ENCODE measurements at regions not wholly inside any gene's neighbourhood (a gene's known extent, or its start where the extent isn't known, plus 50 kb on each side); places are given as distances from the start of the nearest gene placed in this dataset.

DNA sequence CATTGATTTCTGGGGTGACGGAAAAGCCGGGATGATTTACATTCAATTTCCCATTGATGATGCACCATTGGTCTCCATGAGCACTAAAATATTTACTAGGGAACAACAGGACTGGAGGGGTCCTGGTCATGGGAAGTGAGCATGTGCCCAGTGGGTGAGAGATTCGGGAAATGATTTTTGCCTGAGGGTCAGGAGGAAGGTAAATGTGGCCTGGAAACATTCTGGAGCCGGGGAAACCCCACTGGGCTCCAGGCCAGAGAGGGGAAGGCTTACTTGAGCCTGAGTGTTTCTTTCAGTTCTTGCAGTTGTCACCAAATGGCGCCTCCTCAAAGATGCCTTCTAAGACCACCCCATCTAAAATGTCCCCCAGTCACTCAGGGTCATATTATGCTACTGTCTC is 532.3 kb upstream of the TBX3 start:
- no peak overlapping the region for H3K27ac ChIP-seq (ENCODE audit: insufficient read depth, low read depth, low read length)
- no peak overlapping the region for H3K9ac ChIP-seq (replicated peaks; ENCODE audit: extremely low read depth, insufficient read depth, low read length)
- no peaks in the 10 kb centered on the region for H3K27me3 ChIP-seq (ENCODE audit: control insufficient read depth in 2 of 2, insufficient read depth in 2 of 2, low read length in 2 of 2)
- dilution Hi-C loops (cut with MboI; ENCODE audit: extremely low pct_ligation_motif_present, low sequenced_read_pairs) (no loop called here), intact Hi-C loops (cut with micrococcal nuclease) (no loop called here)
- no peak overlapping the region for H2AFZ ChIP-seq (ENCODE audit: low read depth, low read length)
- H4K20me1 ChIP-seq (replicated peaks; ENCODE audit: control insufficient read depth, extremely low read depth, insufficient read depth, low read length), result no peaks in the 10 kb centered on the region
- ChIA-PET POLR2A (no interaction called here), CTCF (no interaction called here)
- H3K4me2 ChIP-seq (ENCODE audit: insufficient read depth, low read length), result no peak overlapping the region
- no peak for DNase-seq (ENCODE audit: low read depth, low spot score)
- H3K4me1 ChIP-seq (ENCODE audit: control insufficient read depth, extremely low read depth, insufficient read depth, low read length), result no peaks in the 10 kb centered on the region
- H3K9me3 ChIP-seq (replicated peaks; ENCODE audit: control insufficient read depth, insufficient read depth, low read length), result peaks cover 7% of the 10 kb centered on the region
- FAIRE-seq, result no peak
- BruUV-seq (replicated peaks), result no TSS peak
- no peaks in the 10 kb centered on the region for H3K36me3 ChIP-seq (ENCODE audit: control insufficient read depth in 2 of 2, extremely low read depth in 1 of 2, insufficient read depth in 2 of 2, low read length in 2 of 2)
- H3K79me2 ChIP-seq (ENCODE audit: control insufficient read depth, insufficient read depth, low read length), result no peaks in the 10 kb centered on the region
- H3K9me1 ChIP-seq (replicated peaks; ENCODE audit: control insufficient read depth, extremely low read depth, insufficient read depth, low read length), result no peaks in the 10 kb centered on the region
- no peak overlapping the region for H3K4me3 ChIP-seq (replicated peaks in 1 of 3; ENCODE audit: insufficient read depth in 1 of 3, low read depth in 1 of 3, low read length in 3 of 3)
- TF ChIP-seq POLR2AphosphoS5 (IDR thresholded peaks at IDR 0.05; ENCODE audit: insufficient read depth, low read depth, low read length) (no peak), EZH2 (IDR thresholded peaks at IDR 0.05; ENCODE audit: borderline replicate concordance, low read depth, low read length, severe bottlenecking) (no peak), FOS (IDR thresholded peaks at IDR 0.05; ENCODE audit: borderline replicate concordance, insufficient read depth, low read length) (no peak), MYC (IDR thresholded peaks at IDR 0.05; ENCODE audit: low read depth, low read length) (no peak), JUN (IDR thresholded peaks at IDR 0.05; ENCODE audit: borderline replicate concordance, insufficient read depth, insufficient read length, low read depth) (no peak), GATA2 (IDR thresholded peaks at IDR 0.05; ENCODE audit: insufficient read depth, insufficient read length, low read depth, low read length) (no peak), POLR2A (IDR thresholded peaks at IDR 0.05; ENCODE audit: low read depth, low read length) (no peak)
- TF ChIP-seq, protein P1, sequence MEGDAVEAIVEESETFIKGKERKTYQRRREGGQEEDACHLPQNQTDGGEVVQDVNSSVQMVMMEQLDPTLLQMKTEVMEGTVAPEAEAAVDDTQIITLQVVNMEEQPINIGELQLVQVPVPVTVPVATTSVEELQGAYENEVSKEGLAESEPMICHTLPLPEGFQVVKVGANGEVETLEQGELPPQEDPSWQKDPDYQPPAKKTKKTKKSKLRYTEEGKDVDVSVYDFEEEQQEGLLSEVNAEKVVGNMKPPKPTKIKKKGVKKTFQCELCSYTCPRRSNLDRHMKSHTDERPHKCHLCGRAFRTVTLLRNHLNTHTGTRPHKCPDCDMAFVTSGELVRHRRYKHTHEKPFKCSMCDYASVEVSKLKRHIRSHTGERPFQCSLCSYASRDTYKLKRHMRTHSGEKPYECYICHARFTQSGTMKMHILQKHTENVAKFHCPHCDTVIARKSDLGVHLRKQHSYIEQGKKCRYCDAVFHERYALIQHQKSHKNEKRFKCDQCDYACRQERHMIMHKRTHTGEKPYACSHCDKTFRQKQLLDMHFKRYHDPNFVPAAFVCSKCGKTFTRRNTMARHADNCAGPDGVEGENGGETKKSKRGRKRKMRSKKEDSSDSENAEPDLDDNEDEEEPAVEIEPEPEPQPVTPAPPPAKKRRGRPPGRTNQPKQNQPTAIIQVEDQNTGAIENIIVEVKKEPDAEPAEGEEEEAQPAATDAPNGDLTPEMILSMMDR (IDR thresholded peaks at IDR 0.05; ENCODE audit: extremely low read depth in 1 of 2, insufficient read depth in 1 of 2, low read depth in 1 of 2, low read length in 2 of 2), result no peak
- TF ChIP-seq, protein P2, sequence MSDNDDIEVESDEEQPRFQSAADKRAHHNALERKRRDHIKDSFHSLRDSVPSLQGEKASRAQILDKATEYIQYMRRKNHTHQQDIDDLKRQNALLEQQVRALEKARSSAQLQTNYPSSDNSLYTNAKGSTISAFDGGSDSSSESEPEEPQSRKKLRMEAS (IDR thresholded peaks at IDR 0.05; ENCODE audit: insufficient read depth, insufficient read length), result no peak

Data from endothelial cell of umbilical vein (primary cell).